Type B pancreatic cell (in vitro differentiated cells): ENCODE measurements at regions not wholly inside any gene's neighbourhood (a gene's known extent, or its start where the extent isn't known, plus 50 kb on each side); places are given as distances from the start of the nearest gene placed in this dataset.

Experiments used
- DNase-seq: peaks from one replicate; pipeline ENCODE4 v3.0.0; 2021; ENCODE audit warnings: mixed read lengths; ENCODE audit not compliant: unreplicated experiment; ENCODE audit errors: extremely low spot score
- H3K27ac Mint-ChIP-seq: 2 replicates; pipeline ENCODE4 v1.8.0; 2021; ENCODE audit warnings: mild to moderate bottlenecking, mixed read lengths
- H3K27me3 Mint-ChIP-seq: 2 replicates; pipeline ENCODE4 v1.8.0; 2021; ENCODE audit warnings: mixed read lengths
- H3K36me3 Mint-ChIP-seq: 2 replicates; pipeline ENCODE4 v1.8.0; 2021; ENCODE audit warnings: mixed read lengths
- H3K4me1 Mint-ChIP-seq: one replicate; pipeline ENCODE4 v1.8.0; 2021; ENCODE audit warnings: mixed read lengths; ENCODE audit not compliant: unreplicated experiment
- H3K4me3 Mint-ChIP-seq: 2 replicates; pipeline ENCODE4 v1.8.0; 2021; ENCODE audit warnings: mild to moderate bottlenecking, mixed read lengths
- H3K9me3 Mint-ChIP-seq: 2 replicates; pipeline ENCODE4 v1.8.0; 2021; ENCODE audit warnings: mixed read lengths
- TF ChIP-seq, protein P1 (sequence below): fragments of 200-600 bp; sonication (generic); conservative IDR thresholded peaks from 2 replicates; pipeline ENCODE4 v1.5.0; 2021; ENCODE audit warnings: antibody characterized with exemption, mild to moderate bottlenecking

DNA sequence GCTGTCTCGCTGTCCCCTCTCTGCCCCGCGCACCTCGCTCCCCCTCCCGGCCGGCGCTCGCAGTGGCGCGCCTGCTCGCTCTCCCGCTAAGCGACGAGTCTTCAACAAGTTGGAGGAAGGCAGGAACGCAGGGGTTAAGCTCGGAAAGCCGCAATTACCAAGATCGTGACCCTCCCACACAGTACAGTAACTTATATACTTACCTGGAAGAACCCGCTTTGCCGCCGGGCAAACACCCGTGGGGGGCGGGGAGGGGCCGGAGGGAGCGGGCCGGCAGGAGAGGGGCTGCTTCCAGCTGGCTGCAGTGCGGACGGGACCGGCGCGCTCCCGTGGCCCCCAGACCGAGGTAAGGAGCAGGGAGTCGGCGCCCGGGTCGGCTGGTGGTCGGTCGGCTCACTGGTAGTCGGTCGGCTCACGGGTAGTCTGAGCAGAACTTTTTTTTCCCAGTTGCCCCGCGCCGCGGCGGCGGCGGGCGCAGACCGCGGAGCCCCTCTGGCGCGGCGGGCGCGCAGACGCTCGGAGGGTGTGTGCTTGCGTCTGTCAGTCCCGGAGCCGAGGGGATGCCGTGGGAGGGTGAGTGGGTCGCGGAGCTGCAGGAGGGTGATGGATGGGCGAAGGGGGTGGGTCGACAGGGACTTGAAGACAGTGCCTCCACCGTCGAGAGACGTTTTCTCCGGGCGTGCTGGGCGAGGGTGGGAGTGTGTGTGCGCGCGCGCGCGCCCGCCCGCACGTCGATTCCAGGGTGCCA lies 101.2 kb upstream of the HSD17B12 start:
- no peak for DNase-seq
- Mint-ChIP-seq H3K27ac (no peak overlapping the region), H3K9me3 (no peaks in the 10 kb centered on the region), H3K36me3 (no peaks in the 10 kb centered on the region), H3K4me1 (peaks cover 28% of the 10 kb centered on the region), H3K4me3 (peak overlapping the region; percentile 89), H3K27me3 (peaks cover 98% of the 10 kb centered on the region)
- TF ChIP-seq, protein P1, sequence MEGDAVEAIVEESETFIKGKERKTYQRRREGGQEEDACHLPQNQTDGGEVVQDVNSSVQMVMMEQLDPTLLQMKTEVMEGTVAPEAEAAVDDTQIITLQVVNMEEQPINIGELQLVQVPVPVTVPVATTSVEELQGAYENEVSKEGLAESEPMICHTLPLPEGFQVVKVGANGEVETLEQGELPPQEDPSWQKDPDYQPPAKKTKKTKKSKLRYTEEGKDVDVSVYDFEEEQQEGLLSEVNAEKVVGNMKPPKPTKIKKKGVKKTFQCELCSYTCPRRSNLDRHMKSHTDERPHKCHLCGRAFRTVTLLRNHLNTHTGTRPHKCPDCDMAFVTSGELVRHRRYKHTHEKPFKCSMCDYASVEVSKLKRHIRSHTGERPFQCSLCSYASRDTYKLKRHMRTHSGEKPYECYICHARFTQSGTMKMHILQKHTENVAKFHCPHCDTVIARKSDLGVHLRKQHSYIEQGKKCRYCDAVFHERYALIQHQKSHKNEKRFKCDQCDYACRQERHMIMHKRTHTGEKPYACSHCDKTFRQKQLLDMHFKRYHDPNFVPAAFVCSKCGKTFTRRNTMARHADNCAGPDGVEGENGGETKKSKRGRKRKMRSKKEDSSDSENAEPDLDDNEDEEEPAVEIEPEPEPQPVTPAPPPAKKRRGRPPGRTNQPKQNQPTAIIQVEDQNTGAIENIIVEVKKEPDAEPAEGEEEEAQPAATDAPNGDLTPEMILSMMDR, result peak; percentile 67

DNA sequence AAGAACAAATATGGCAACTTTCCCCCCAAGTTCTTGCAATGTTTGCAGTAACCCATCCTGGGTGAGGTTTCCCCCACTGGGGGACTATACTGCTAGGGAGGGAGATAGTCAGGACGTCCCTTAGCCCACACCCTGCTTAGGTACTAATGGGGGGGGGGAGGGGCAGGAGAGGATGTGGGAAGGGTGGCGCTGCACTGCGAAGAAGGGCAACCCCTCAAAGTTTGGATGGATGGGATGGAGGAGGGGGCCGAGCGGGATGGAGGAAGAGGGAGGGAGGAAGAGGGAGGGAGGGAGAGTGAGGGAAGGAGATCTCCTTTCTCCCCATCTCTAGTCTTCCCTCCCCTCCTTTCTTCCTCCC lies 100.6 kb upstream of the HSD17B12 start:
- DNase-seq, result no peak
- H3K4me1 Mint-ChIP-seq, result peaks cover 27% of the 10 kb centered on the region

DNA sequence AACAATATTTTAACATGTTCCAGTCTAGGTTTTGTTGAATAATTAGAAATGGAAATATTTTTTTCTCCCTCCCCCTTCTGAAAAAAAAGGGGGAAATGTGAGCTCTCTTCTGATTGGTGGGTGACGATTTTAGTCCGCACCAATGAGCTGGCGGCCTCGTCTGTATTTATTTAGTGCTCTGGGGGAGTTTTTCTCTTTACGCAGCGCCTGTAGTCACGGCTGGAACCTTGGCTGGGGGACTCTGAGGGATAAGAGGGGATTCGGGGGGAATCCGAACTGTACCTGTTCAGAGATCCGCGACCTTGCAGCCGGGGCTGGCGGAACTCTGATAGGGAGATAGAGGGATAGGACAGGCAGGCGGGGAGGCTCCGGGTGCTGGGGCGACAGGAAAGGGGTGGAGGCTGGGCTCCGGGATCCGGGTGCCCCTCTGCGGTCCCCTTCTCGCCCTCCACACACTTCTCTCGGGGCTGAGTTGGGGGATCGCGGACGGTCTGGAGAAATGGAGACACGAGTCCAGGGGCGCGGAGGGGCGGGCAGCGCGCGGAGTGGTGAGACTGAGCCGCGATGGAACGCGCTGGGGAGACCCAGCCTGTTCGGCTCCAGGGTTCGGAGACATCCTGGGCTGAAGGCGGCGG lies 99.7 kb upstream of the HSD17B12 start:
- no peaks in the 10 kb centered on the region for H3K36me3 Mint-ChIP-seq
- peaks cover 98% of the 10 kb centered on the region for H3K27me3 Mint-ChIP-seq
- H3K4me3 Mint-ChIP-seq, result peak overlapping the region; percentile 89

More for the DNA sequence above, 100.6 kb upstream of the HSD17B12 start:
- Mint-ChIP-seq H3K4me3 (peak overlapping the region; percentile 89), H3K9me3 (no peaks in the 10 kb centered on the region), H3K27me3 (peaks cover 98% of the 10 kb centered on the region), H3K27ac (no peak overlapping the region), H3K36me3 (no peaks in the 10 kb centered on the region)
- TF ChIP-seq, protein P1, result no peak

DNA sequence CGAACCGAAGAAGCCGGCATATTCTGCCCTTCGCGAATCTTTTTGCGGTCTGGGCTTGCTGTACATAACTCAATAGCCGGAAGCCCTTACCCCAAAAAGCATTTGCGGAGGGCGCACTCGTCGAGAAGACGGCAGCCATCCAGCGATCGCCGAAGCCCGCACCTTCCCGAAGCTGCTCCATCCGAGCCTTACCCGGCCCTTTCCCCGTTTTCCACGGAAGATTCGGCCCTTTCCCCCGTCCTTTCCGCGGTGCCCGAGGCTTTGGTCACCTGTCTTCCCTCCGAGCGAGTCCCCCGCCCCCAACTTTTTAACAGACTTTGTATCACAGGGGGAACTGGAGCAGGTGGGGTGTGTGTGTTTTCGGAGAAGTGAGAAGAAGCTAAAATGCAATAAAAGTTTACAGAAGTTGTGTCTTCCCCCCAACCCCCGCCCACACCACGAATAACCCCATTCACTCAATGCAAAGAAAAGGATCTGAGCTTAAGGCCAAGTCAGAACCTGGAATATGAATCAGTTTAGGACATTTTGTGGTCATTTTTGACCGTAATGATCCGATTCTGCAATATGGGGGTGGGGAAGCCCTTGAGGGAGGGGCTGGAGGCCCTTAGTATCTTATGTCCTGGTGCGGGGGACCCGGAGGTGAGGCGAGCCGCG lies 99.0 kb upstream of the HSD17B12 start:
- Mint-ChIP-seq H3K27me3 (peaks cover 98% of the 10 kb centered on the region), H3K4me1 (peaks cover 13% of the 10 kb centered on the region), H3K4me3 (peak overlapping the region; percentile 89), H3K27ac (no peak overlapping the region), H3K9me3 (no peaks in the 10 kb centered on the region), H3K36me3 (no peaks in the 10 kb centered on the region)
- TF ChIP-seq, protein P1, result no peak
- no peak for DNase-seq

More for the DNA sequence above, 99.7 kb upstream of the HSD17B12 start:
- H3K27ac Mint-ChIP-seq, result no peak overlapping the region
- no peaks in the 10 kb centered on the region for H3K9me3 Mint-ChIP-seq
- peaks cover 20% of the 10 kb centered on the region for H3K4me1 Mint-ChIP-seq
- TF ChIP-seq, protein P1, result no peak
- no peak for DNase-seq

DNA sequence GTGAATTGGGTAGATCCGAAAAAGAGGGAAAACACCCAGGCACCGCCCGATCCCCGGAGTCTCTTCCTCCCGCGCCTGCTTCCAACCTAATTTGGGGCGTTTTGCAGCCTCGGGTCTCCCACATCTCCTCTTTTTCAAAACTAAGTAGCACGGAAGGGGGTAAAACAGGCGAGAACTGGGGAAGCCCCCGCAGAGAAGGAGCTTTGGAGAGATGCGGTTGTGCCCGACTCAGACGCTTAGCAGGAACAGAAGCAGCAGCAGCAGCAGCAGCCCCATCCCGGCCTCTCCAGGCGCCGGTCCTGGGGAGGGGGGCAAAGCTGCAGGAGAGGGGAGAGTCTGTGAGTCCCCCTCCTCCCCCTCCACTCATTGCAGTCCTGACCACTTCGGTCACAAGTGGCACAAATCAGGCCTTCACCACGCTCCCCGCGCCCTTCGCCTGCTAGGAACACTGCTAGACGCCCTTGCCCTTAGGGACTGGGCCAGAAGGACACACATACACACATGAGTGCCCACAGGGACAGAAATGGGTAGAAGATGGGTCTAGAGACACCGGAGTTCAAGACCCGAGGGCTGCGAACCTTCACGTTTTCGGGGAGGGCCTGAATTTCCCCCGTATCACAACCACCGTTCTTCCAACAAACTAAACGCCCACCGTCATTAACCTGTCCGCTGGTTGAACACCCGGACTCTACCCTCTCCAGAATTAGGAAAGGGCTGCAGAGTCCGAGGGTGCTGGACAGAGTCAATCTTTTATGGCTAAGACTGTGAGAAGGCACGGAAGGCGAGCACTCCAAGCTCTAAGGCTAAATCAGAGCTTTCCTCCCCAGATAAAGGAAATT lies 98.3 kb upstream of the HSD17B12 start:
- Mint-ChIP-seq H3K4me3 (peak overlapping the region; percentile 89), H3K36me3 (no peaks in the 10 kb centered on the region), H3K4me1 (peaks cover 7% of the 10 kb centered on the region), H3K9me3 (no peaks in the 10 kb centered on the region), H3K27ac (no peak overlapping the region), H3K27me3 (peaks cover 98% of the 10 kb centered on the region)
- TF ChIP-seq, protein P1, result no peak
- no peak for DNase-seq
